ENCODE measurements at regions not wholly inside any gene's neighbourhood (a gene's known extent, or its start where the extent isn't known, plus 50 kb on each side); places are given as distances from the start of the nearest gene placed in this dataset.

DNA sequence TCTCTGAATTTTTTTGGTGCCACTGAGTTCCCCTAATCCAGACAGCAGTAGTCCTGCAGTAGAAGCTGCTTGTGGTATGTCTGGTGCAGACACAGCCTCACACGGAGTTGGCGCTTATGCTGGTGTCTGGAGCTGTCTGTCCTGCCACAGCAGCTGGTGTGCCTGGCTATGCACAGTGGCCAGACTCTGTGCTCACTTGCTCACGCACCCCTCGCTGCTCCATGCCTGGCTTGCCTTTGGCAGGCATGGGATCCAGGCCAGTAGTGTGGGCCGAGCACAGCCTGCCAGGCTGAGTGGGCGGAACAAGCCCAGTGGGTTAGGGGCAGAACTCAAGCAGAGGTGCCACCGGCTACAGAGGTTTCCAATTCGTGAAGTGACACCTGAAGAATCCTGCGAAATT lies 845.9 kb upstream of the PCDH9 start:
- DNase-seq = no peak

GRCh38 chr13:68066879-68067513 lies 836.9 kb upstream of the PCDH9 start:
- DNase-seq = no peak

DNA sequence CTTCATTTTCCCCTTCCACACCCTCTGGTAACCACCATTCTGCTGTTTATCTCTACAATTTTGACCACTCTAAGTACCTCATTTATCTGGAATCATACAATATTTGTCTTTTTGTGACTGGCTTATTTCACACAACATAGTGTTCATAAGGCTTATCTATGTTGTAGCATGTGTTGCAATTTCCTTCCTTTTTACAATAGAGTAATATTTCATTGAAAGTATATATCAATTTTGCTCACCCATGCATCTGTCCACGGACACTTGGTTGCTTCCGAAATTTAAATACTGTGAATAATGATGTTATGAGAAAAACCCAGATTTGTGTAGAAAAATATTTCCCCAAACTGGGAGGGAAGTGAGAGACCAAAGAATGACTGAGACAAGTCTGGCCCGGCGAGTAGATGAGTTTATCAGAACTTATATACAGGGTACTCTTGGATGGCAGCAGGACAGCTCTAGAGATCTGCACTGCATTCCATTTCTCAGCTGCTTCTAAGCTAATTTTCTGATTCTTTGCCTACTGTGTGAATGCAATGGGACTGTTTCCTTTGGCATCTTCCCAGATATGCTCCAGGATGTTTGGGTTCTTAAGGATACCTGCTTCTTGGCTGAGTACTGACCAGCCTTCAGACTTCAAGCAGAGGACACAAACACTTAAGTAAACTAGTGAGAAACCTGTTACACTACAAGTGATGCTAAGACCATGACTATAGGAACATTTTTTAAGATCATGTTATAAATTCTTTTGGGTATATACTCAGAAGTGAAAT lies 834.0 kb upstream of the PCDH9 start:
- DNase-seq = no peak

GRCh38 chr13:68063181-68063580 lies 833.0 kb upstream of the PCDH9 start:
- DNase-seq = no peak

GRCh38 chr13:68057836-68058235 lies 827.7 kb upstream of the PCDH9 start:
- DNase-seq = no peak

DNA sequence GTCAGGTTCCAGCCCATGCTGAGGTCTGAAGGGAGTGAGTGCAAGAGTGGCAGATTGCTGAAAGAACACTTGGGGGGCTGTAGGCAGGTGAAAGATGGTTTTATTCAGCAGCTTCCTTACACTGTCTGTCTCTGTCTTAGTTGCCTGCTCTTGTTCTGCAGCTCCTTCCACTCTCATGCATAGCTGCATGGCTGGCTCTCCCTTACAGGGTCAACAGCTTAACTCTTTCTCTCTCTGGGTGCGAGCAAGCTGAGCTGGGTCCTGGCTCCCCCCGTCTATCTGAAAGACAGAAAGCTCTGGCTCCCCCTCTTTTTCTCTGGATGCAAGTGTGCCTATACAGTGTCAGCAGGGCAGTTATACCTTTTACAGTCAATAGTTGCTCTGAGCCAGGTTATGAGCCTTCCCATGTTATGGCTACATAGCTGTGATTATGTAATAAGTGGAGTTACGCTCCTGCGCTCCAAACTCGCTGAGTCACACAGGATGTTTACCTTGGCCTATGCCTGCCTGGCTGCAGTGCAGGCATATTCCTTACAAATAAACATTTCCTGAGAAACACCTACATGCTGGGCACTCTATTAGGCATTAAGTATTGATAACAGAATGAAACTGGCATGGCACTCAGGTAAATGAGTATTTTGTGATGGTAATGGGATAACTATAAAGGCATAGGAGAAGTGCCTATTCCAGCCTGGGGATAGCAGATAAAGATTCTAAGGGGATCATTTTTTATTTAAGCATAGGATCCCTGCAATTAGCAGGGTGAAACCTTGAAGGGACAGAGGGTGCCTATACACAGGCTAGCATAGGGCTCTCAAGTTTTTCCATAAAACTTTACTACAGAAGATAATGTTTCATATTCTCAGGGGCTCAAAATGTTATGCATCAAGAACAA lies 826.9 kb upstream of the PCDH9 start:
- no peak for DNase-seq

DNA sequence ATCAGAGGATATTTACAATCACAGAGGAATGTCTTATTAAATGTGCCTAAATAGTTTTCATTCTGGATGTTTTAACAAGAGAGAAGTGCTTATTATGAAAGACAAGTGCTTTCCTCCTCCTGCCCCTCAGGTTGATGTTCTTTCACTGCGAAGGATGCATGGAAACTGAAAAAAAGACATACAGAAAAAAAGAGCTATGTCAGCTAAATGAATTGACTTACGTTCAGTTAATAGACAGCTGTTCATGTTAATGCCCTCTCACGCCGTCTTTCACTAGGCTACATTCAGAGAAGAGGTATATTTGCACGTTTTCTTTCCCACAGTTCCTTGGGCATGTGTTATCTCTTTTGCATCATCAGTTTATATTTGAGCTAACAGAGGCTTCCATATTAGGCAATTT lies 821.8 kb upstream of the PCDH9 start:
- DNase-seq = no peak

DNA sequence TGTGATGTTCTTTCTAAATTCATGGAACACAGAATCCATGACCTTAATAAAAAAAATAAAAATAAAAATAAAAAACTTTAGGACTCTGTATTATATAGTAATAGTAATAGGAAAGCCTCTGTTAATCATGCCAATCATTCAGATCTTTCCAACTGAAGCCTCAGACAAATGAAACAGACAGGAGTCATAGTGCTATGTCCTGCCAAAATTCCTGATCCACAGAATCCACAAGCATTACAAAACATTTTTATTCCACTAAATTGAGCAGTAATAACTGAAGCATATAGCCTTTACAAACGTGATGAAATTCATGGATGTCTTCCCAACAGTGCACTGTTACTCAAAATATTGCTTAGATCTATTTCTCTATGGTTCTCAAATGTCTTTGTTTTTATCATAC lies 820.6 kb upstream of the PCDH9 start:
- no peak for DNase-seq

GRCh38 chr13:68048802-68049359 lies 818.7 kb upstream of the PCDH9 start:
- DNase-seq = no peak

- DNase-seq = no peak
Observed at GRCh38 chr13:68047889-68048288, 817.8 kb upstream of the PCDH9 start.

DNA sequence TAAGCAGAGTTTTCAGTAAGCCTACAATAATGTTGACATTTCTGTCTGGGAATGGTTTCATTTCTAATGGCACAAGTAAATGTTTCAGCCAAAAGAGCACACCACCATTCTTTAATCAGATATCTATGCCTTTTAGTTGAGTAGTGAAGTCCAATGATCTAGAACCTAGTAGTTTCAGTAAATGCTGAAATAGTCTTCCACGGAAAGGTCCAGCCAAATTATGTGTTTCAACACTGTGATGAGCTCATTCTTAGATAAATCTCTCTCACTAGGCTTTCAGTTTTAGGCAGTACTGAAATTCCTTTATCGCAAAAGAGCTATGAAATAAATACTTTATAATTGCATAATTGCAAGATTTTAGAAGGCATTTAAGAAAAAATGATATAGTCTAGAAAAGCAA lies 816.8 kb upstream of the PCDH9 start:
- DNase-seq = no peak

- no peak for DNase-seq
Observed at GRCh38 chr13:68030152-68030809, 800.1 kb upstream of the PCDH9 start.

DNA sequence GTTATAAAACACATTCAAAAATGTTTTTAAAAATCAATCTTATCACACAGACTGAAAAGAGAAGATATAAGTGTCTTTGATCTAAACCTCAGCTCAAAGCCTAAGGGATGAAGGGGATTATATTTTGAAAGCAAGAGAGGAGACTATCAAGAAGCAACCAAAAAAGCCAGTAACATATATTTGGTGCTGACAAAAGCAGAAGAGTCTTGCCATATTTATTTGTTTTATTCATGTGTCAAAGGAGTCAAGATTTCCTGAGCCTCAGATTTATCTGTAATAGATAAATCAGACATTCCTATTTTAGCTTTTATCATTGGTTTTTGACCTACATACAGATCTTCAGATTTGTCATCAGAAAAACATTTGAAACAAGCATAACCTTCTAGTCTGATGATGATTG lies 798.6 kb upstream of the PCDH9 start:
- DNase-seq = no peak

DNA sequence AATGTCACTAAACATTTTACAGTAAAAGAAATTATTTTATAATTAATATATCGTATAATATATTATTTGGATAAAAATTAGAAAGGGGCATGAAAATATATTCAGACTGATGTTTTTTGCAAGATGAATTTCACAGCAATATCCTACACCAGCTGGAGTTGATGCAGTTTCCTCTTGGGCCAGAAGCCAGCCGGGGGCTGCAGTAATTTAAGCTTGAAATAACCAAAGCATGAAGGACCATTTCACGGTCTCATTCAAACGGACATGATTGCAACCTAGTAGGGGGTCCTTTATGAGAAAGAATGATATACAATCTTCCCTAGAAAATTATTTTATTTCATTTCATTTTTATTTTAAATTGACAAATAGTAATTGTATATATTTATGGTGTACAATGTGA lies 797.2 kb upstream of the PCDH9 start:
- DNase-seq = no peak

GRCh38 chr13:68026077-68026476 lies 795.9 kb upstream of the PCDH9 start:
- DNase-seq = no peak

- no peak for DNase-seq
Observed at GRCh38 chr13:68025604-68026003, 795.5 kb upstream of the PCDH9 start.

GRCh38 chr13:68023838-68024581 lies 793.9 kb upstream of the PCDH9 start:
- no peak for DNase-seq

- no peak for DNase-seq
Observed at GRCh38 chr13:68019901-68020300, 789.8 kb upstream of the PCDH9 start.

DNA sequence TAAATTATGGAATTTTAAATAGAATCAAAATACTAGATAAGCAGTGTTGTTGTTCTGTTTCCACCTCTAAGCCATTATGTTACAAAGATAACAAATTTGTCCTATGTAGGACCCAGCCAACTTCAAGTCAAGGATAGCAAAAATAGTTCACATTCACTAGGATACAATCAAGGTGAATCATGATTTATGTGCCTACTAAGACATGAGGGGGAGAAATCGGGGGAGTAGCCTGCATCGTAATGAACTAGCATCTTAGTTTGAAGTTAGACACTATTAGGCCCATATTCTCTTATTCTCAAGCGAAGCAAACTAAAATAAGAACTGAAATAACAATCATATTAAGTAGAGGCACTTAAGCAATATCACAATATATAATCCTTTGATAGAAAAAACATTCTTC lies 779.4 kb upstream of the PCDH9 start:
- DNase-seq = no peak

DNA sequence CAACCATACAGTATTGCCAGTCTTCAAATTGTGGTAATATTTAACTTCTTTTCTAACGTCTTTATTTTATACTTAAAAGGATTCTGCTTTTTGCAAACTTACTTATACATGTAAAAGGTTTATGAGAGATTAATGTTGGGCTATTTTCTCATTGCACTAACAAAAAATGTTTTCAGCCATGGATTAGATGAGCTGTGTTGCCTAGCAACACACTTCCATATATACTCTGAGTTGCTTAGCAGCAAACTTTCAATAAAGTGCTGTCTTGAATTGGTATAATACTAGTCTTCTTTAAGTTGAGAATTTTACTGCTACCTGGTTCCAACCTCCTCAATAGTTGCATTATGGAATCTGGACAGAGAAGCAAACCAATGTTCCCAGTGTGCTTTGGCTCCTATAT lies 777.4 kb upstream of the PCDH9 start:
- DNase-seq = no peak

- no peak for DNase-seq
Observed at GRCh38 chr13:67996101-67996500, 766.0 kb upstream of the PCDH9 start.

DNA sequence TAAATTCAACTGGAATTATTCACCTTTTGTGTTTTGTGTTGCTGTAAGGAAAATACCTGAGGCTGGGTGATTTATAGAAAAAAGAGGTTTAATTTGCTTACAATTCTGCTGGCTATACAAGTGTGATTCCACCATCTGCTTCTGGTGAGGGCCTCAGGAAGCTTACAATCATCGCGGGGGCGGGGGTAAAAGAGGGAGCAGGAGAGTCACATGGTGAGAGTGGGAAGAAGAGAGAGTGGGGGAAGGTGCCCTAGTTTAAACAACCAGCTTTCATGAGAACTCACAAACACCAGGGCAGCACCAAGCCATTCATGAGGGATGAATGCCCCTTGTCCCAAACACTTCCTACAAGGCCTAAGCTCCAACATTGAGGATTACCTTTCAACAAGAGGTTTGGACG lies 760.7 kb upstream of the PCDH9 start:
- DNase-seq = no peak

Measured in NCI-H774 (cell line).